ENCODE measurements at regions not wholly inside any gene's neighbourhood (a gene's known extent, or its start where the extent isn't known, plus 50 kb on each side); places are given as distances from the start of the nearest gene placed in this dataset.
"Not testable (repeated sequence)": the region's sequence is repeated elsewhere in the genome, so short reads cannot be mapped to it uniquely, and the experiment has no call there.

DNA sequence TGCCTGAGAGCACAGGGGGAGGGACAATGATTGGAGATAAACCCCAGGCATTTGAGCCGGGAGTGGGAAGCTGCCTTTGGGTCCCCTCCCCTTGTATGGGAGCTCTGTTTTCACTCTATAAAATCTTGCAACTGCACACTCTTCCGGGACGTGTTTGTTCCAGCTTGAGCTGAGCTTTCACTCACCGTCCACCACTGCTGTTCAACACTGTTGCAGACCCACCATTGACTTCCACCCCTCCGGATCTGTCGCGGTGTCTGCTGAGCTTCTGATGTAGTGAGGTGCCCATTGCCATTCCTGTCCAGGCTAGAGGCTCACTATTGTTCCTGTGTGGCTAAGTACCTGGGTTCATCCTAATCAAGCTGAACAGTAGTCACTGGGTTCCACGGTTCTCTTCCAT lies 231.6 kb upstream of the CWC22 start:
- no peaks in the 10 kb centered on the region for H3K9me3 ChIP-seq (ENCODE audit: low read length)
- no peaks in the 10 kb centered on the region for H3K79me2 ChIP-seq (ENCODE audit: low read length)
- H3K9ac ChIP-seq (ENCODE audit: low read length) = no peak overlapping the region
- no peaks in the 10 kb centered on the region for H3K27me3 ChIP-seq (ENCODE audit: low read length)
- H2AFZ ChIP-seq (ENCODE audit: low read length) = no peak overlapping the region
- TF ChIP-seq EZH2 (IDR thresholded peaks at IDR 0.05; ENCODE audit: low read length, unreplicated experiment) = no peak
- TF ChIP-seq CTCF (conservative IDR thresholded peaks at IDR 0.05; ENCODE audit: low read depth, low read length) = no peak
- TF ChIP-seq EZH2phosphoT487 (IDR thresholded peaks at IDR 0.05; ENCODE audit: borderline replicate concordance, low read length) = no peak
- no peaks in the 10 kb centered on the region for H3F3A ChIP-seq (ENCODE audit: low read length, unreplicated experiment)
- H3K4me1 ChIP-seq (ENCODE audit: insufficient read depth, low read length) = no peaks in the 10 kb centered on the region
- ChIA-PET CTCF (no interaction called here), POLR2A (ENCODE audit: unreplicated experiment) (no interaction called here)
- H3K9me2 ChIP-seq (replicated peaks; ENCODE audit: low read length) = no peaks in the 10 kb centered on the region
- intact Hi-C loops (cut with micrococcal nuclease) = no loop called here
- H3K4me2 ChIP-seq (ENCODE audit: low read length) = no peak overlapping the region
- DNase-seq (no peak), ATAC-seq (no peak)
- no peak overlapping the region for H3K27ac ChIP-seq (ENCODE audit: low read length)
- H3K36me3 ChIP-seq (ENCODE audit: low read depth, low read length) = no peaks in the 10 kb centered on the region
- H4K20me1 ChIP-seq (ENCODE audit: low read length) = no peaks in the 10 kb centered on the region
- no peak overlapping the region for H3K4me3 ChIP-seq (ENCODE audit: low read length)
- BruUV-seq (replicated peaks) = no TSS peak

DNA sequence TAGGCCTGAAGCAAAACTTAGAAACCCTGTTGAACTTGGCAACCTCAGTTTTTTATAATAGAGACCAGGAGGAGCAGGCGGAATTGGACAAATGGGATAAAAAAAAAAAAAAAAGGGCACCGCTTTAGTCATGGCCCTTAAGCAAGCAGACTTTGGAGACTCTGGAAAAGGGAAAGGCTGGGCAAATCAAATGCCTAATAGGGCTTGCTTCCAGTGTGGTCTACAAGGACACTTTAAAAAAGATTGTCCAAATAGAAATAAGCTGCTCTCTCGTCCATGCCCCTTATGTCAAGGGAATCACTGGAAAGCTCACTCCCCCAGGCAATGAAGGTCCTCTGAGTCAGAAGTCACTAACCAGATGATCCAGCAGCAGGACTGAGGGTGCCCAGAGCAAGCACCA lies 229.0 kb upstream of the CWC22 start:
- intact Hi-C loops (cut with micrococcal nuclease); H3K9me2 ChIP-seq (replicated peaks; ENCODE audit: low read length); H3K36me3 ChIP-seq (ENCODE audit: low read depth, low read length); H3K4me3 ChIP-seq (ENCODE audit: low read length); H3K4me2 ChIP-seq (ENCODE audit: low read length); ATAC-seq; H3K9me3 ChIP-seq (ENCODE audit: low read length); H3K4me1 ChIP-seq (ENCODE audit: insufficient read depth, low read length); DNase-seq; H2AFZ ChIP-seq (ENCODE audit: low read length); CTCF ChIA-PET; H3F3A ChIP-seq (ENCODE audit: low read length, unreplicated experiment); H3K27ac ChIP-seq (ENCODE audit: low read length); H4K20me1 ChIP-seq (ENCODE audit: low read length); BruUV-seq (replicated peaks); H3K27me3 ChIP-seq (ENCODE audit: low read length); POLR2A ChIA-PET (ENCODE audit: unreplicated experiment); H3K79me2 ChIP-seq (ENCODE audit: low read length); H3K9ac ChIP-seq (ENCODE audit: low read length): not testable (repeated sequence)

DNA sequence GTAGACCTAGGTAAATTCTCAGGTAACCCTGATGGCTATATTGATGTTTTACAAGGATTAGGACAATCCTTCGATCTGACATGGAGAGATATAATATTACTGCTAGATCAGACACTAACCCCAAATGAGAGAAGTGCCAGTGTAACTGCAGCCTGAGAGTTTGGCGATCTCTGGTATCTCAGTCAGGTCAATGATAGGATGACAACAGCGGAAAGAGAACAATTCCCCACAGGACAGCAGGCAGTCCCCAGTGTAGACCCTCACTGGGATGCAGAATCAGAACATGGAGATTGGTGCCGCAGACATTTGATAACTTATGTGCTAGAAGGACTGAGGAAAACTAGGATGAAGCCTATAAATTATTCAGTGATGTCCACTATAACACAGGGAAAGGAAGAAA lies 228.4 kb upstream of the CWC22 start:
- H3K4me3 ChIP-seq (ENCODE audit: low read length); H2AFZ ChIP-seq (ENCODE audit: low read length); intact Hi-C loops (cut with micrococcal nuclease); H4K20me1 ChIP-seq (ENCODE audit: low read length); CTCF ChIA-PET; ATAC-seq; H3K9me3 ChIP-seq (ENCODE audit: low read length); H3K27ac ChIP-seq (ENCODE audit: low read length); H3K4me1 ChIP-seq (ENCODE audit: insufficient read depth, low read length); H3K36me3 ChIP-seq (ENCODE audit: low read depth, low read length); BruUV-seq (replicated peaks); H3F3A ChIP-seq (ENCODE audit: low read length, unreplicated experiment); H3K4me2 ChIP-seq (ENCODE audit: low read length); H3K27me3 ChIP-seq (ENCODE audit: low read length); DNase-seq; H3K9me2 ChIP-seq (replicated peaks; ENCODE audit: low read length); POLR2A ChIA-PET (ENCODE audit: unreplicated experiment); H3K79me2 ChIP-seq (ENCODE audit: low read length); H3K9ac ChIP-seq (ENCODE audit: low read length): not testable (repeated sequence)

DNA sequence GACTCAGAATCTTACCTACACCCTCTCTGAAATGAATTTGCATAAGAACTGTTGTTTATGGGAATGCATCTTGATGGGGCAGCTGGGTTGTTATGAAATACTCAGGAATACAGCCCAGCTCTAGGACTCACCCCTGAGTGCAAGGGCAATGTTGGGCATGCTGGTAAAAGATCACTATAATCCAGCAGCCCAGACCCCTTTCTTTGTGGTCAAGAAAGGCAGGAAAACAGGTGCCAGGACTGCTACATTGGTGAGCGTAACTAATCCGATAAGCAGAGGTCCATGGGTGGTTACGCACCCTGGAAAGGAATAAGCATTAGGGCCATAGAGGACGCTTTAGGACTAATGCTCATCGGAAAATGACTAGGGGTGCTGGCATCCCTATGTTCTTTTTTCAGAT lies 227.9 kb upstream of the CWC22 start:
- intact Hi-C loops (cut with micrococcal nuclease); POLR2A ChIA-PET (ENCODE audit: unreplicated experiment); H3K9ac ChIP-seq (ENCODE audit: low read length); H3K27me3 ChIP-seq (ENCODE audit: low read length); DNase-seq; H3K4me3 ChIP-seq (ENCODE audit: low read length); H3K4me1 ChIP-seq (ENCODE audit: insufficient read depth, low read length); H3K36me3 ChIP-seq (ENCODE audit: low read depth, low read length); H3K4me2 ChIP-seq (ENCODE audit: low read length); BruUV-seq (replicated peaks); H3K27ac ChIP-seq (ENCODE audit: low read length); H3K79me2 ChIP-seq (ENCODE audit: low read length); H2AFZ ChIP-seq (ENCODE audit: low read length); H3K9me2 ChIP-seq (replicated peaks; ENCODE audit: low read length); H3F3A ChIP-seq (ENCODE audit: low read length, unreplicated experiment); ATAC-seq; H4K20me1 ChIP-seq (ENCODE audit: low read length); CTCF ChIA-PET; H3K9me3 ChIP-seq (ENCODE audit: low read length): not testable (repeated sequence)
